Ectodermal cell (in vitro differentiated cells): ENCODE measurements at regions not wholly inside any gene's neighbourhood (a gene's known extent, or its start where the extent isn't known, plus 50 kb on each side); places are given as distances from the start of the nearest gene placed in this dataset.
"Not testable (repeated sequence)": the region's sequence is repeated elsewhere in the genome, so short reads cannot be mapped to it uniquely, and the experiment has no call there.

Source experiments
- H3K27ac ChIP-seq: 2 replicates; pipeline ENCODE4 v1.7.0; 2013; ENCODE audit warnings: mild to moderate bottlenecking, low read depth, low read length; ENCODE audit not compliant: insufficient read depth, poor library complexity, severe bottlenecking
- H3K27me3 ChIP-seq: 2 replicates; pipeline ENCODE4 v1.7.0; 2013; ENCODE audit warnings: mild to moderate bottlenecking, low read length; ENCODE audit not compliant: insufficient read depth, control insufficient read depth, poor library complexity, severe bottlenecking
- H3K36me3 ChIP-seq: one replicate; pipeline ENCODE4 v1.7.0; 2013; ENCODE audit warnings: low read length; ENCODE audit not compliant: control insufficient read depth, insufficient read depth
- H3K4me1 ChIP-seq: one replicate; pipeline ENCODE4 v1.7.0; 2013; ENCODE audit warnings: low read length; ENCODE audit not compliant: control insufficient read depth, insufficient read depth
- H3K4me3 ChIP-seq: 2 replicates; pipeline ENCODE4 v1.7.0; 2013; ENCODE audit warnings: low read depth, low read length, control low read depth; ENCODE audit not compliant: insufficient read depth
- H3K9me3 ChIP-seq: 2 replicates; pipeline ENCODE4 v1.7.0; 2013; ENCODE audit warnings: mild to moderate bottlenecking, low read length, moderate library complexity; ENCODE audit not compliant: control insufficient read depth
- WGBS, 2 experiments: methylation state at CpG; one replicate each; pipeline ENCODE4 v1.1.7; 2013; ENCODE audit warnings: missing lambda C conversion rate in 2 of 2; 5-methylcytosine and 5-hydroxymethylcytosine counted together

GRCh38 chr16:52932321-52932720, 120.4 kb downstream of the CHD9NB start:
- H3K36me3 ChIP-seq, result no peaks in the 10 kb centered on the region
- no peaks in the 10 kb centered on the region for H3K9me3 ChIP-seq
- H3K27me3 ChIP-seq, result no peaks in the 10 kb centered on the region
- H3K4me1 ChIP-seq, result no peaks in the 10 kb centered on the region
- no peak overlapping the region for H3K4me3 ChIP-seq
- H3K27ac ChIP-seq, result no peak overlapping the region
- WGBS, 2 experiments, result 83 to 90% methylated on average over 1 to 2 of the region's 2 CpGs

GRCh38 chr16:52929478-52930400, 123.0 kb downstream of the CHD9NB start:
- Histone ChIP-seq H3K27ac (no peak overlapping the region), H3K4me1 (no peaks in the 10 kb centered on the region), H3K9me3 (no peaks in the 10 kb centered on the region), H3K4me3 (no peak overlapping the region), H3K27me3 (no peaks in the 10 kb centered on the region), H3K36me3 (no peaks in the 10 kb centered on the region)
- 89 to 95% methylated on average over 2 of the region's 2 CpGs for WGBS, 2 experiments

- no peaks in the 10 kb centered on the region for H3K27me3 ChIP-seq
- no peak overlapping the region for H3K4me3 ChIP-seq
- H3K9me3 ChIP-seq, result no peaks in the 10 kb centered on the region
- no peaks in the 10 kb centered on the region for H3K36me3 ChIP-seq
- no peak overlapping the region for H3K27ac ChIP-seq
- 97 to 100% methylated on average over 3 of the region's 3 CpGs for WGBS, 2 experiments
- H3K4me1 ChIP-seq, result no peaks in the 10 kb centered on the region
Measured at GRCh38 chr16:52928955-52929354, 123.7 kb downstream of the CHD9NB start.

- Histone ChIP-seq H3K36me3 (no peaks in the 10 kb centered on the region), H3K9me3 (no peaks in the 10 kb centered on the region), H3K4me1 (no peaks in the 10 kb centered on the region), H3K4me3 (no peak overlapping the region), H3K27me3 (no peaks in the 10 kb centered on the region), H3K27ac (no peak overlapping the region)
- WGBS, 2 experiments, result 74 to 80% methylated on average over 3 of the region's 4 CpGs
Measured at GRCh38 chr16:52925143-52925542, 127.6 kb downstream of the CHD9NB start.

- no peaks in the 10 kb centered on the region for H3K9me3 ChIP-seq
- H3K27ac ChIP-seq, result no peak overlapping the region
- H3K4me1 ChIP-seq, result no peaks in the 10 kb centered on the region
- no peaks in the 10 kb centered on the region for H3K36me3 ChIP-seq
- H3K27me3 ChIP-seq, result no peaks in the 10 kb centered on the region
- 90 to 93% methylated on average over 4 of the region's 4 CpGs for WGBS, 2 experiments
- H3K4me3 ChIP-seq, result no peak overlapping the region
Measured at GRCh38 chr16:52924162-52924561, 128.5 kb downstream of the CHD9NB start.

GRCh38 chr16:52921104-52921503, 131.6 kb downstream of the CHD9NB start:
- Histone ChIP-seq H3K27me3 (no peaks in the 10 kb centered on the region), H3K27ac (no peak overlapping the region), H3K36me3 (no peaks in the 10 kb centered on the region), H3K9me3 (no peaks in the 10 kb centered on the region), H3K4me3 (no peak overlapping the region), H3K4me1 (no peaks in the 10 kb centered on the region)
- 94 to 96% methylated on average over 7 to 8 of the region's 8 CpGs for WGBS, 2 experiments

- H3K4me1 ChIP-seq, result no peaks in the 10 kb centered on the region
Measured at GRCh38 chr16:52920331-52920730, 132.4 kb downstream of the CHD9NB start.

GRCh38 chr16:52914428-52914827, 138.3 kb downstream of the CHD9NB start:
- no peaks in the 10 kb centered on the region for H3K27me3 ChIP-seq
- H3K27ac ChIP-seq, result no peak overlapping the region
- no peaks in the 10 kb centered on the region for H3K4me1 ChIP-seq
- H3K9me3 ChIP-seq, result no peaks in the 10 kb centered on the region
- whole genome bisulfite sequencing, 2 experiments, result 80 to 86% methylated on average over 2 of the region's 2 CpGs
- H3K36me3 ChIP-seq, result no peaks in the 10 kb centered on the region
- no peak overlapping the region for H3K4me3 ChIP-seq

More at GRCh38 chr16:52920331-52920730, 132.4 kb downstream of the CHD9NB start:
- Histone ChIP-seq H3K27ac (no peak overlapping the region), H3K36me3 (no peaks in the 10 kb centered on the region), H3K27me3 (no peaks in the 10 kb centered on the region), H3K9me3 (no peaks in the 10 kb centered on the region), H3K4me3 (no peak overlapping the region)
- WGBS, 2 experiments, result 83 to 90% methylated on average over 5 of the region's 5 CpGs

- Histone ChIP-seq H3K4me3 (no peak overlapping the region), H3K27me3 (no peaks in the 10 kb centered on the region), H3K9me3 (no peaks in the 10 kb centered on the region), H3K4me1 (no peaks in the 10 kb centered on the region), H3K27ac (no peak overlapping the region), H3K36me3 (no peaks in the 10 kb centered on the region)
- WGBS, 2 experiments, result 18% methylated on average over 7 of the region's 7 CpGs
Measured at GRCh38 chr16:52912565-52913173, 140.0 kb downstream of the CHD9NB start.

- 89 to 91% methylated on average over 6 of the region's 6 CpGs for WGBS, 2 experiments
- not testable (repeated sequence) for H3K27ac ChIP-seq, H3K4me3 ChIP-seq, H3K27me3 ChIP-seq, H3K36me3 ChIP-seq, H3K9me3 ChIP-seq, H3K4me1 ChIP-seq
Measured at GRCh38 chr16:52908057-52908456, 144.6 kb downstream of the CHD9NB start.
